ENCODE measurements at regions not wholly inside any gene's neighbourhood (a gene's known extent, or its start where the extent isn't known, plus 50 kb on each side); places are given as distances from the start of the nearest gene placed in this dataset.

GRCh38 chr15:31248263-31248662, 78.4 kb upstream of the KLF13 start:
- no peak for DNase-seq

GRCh38 chr15:31248951-31249350, 77.7 kb upstream of the KLF13 start:
- DNase-seq = no peak

GRCh38 chr15:31250033-31250432, 76.6 kb upstream of the KLF13 start:
- DNase-seq = no peak

DNA sequence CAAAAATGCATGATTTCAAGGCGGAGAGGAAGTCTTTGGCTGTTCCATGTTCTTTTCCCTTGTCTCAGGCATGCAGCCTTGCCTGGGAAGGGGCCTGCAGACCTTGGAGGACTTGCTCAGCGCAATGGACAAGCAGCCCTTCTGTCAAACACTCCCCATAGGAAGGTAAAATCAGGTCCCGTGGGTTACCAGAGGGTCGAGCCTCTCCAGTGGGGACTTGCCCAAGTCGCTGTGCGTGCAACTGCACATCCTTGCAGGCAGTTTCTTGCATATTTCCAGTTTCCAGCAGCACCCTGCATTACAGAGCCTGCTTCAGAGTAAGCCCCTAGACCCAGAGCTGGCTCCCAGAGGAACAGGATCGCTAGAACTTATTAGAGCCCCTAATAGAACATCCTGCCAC, 75.5 kb upstream of the KLF13 start:
- no peak for DNase-seq

DNA sequence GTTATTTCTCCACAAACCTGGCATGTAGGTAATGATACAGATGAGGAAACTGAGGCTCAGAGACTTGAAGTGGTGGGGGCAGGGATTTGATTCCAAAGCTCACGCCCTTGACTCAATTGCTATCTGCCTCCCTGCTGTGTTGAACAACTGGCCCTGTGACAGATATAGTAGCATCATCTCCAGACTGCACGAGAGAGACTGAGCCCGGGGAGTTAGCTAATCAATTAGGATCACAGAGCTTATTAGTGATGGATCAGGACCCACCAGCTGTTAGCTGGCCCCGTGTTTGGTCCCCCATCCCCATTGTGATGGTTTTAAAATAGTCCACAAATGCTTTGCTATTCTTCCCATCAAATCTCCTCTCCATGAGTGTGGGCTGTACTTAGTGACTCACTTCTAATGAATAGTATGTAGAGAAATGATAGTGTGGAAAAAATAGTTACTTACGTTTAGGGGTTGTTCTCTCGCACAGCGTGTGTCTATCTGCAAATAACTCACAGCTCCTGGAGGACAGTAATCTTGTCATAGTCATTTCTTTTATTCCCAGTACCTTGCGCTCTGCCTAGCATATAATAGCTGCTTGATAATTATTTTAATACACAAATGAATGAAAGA, 74.4 kb upstream of the KLF13 start:
- DNase-seq = no peak

DNA sequence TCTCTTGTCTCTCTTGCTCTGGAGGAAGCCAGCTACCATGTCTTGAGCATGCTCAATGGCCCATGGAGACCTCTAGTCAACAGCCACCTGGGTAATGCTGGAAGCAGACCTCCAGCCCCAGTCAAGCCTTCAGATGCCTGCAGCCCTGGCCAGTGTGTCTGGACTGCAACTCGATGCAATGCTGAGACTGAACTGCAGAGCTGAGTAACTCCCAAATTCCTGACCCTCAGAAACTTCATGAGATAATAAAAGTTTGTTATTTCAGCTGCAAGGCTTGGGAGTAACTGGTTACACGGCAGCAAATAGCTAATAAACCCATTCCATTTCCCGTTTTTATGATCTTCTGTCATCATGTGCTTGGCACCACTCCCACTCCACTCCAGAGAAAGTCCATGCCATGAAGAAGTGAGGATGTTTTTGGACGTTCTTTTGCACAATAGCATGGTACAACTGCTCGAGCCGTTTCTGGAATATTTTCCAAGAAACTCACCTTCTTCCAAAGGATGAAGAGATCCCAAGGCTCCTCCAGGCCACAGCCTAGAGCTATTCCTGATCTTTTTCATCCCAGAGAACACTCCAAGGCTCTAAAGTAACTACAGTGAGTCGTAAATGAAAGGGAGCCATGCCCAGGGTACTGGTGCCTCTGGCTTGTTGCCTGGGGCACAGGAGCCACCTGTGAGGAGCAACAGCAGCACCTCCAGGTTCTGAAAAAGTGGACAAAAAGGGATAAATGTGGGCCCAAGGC, 72.0 kb upstream of the KLF13 start:
- DNase-seq = peak; percentile 67

- no peak for DNase-seq
Measured at GRCh38 chr15:31255176-31255510, 71.5 kb upstream of the KLF13 start.

- DNase-seq = no peak
Measured at GRCh38 chr15:31255732-31256377, 70.8 kb upstream of the KLF13 start.

- no peak for DNase-seq
Measured at GRCh38 chr15:31256378-31257265, 70.0 kb upstream of the KLF13 start.

- no peak for DNase-seq
Measured at GRCh38 chr15:31257286-31257685, 69.3 kb upstream of the KLF13 start.

DNA sequence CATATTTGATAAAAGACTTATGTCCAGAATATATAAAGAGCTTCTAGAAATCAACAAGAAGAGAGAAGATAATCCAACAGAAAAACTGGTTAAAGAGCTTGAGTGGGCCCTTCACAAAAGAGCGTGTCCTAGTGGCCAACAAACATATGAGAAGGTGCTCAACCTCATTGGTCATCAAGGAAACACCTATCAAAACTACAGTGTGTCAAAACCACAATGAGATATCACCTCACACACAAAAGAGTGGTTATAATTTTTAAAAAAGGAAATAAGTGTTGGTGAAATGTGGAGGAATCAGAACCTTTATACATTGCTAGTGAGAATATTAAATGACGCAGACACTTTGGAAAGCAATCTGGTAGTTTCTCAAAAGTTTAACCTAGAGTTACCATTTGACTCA, 68.4 kb upstream of the KLF13 start:
- no peak for DNase-seq

DNA sequence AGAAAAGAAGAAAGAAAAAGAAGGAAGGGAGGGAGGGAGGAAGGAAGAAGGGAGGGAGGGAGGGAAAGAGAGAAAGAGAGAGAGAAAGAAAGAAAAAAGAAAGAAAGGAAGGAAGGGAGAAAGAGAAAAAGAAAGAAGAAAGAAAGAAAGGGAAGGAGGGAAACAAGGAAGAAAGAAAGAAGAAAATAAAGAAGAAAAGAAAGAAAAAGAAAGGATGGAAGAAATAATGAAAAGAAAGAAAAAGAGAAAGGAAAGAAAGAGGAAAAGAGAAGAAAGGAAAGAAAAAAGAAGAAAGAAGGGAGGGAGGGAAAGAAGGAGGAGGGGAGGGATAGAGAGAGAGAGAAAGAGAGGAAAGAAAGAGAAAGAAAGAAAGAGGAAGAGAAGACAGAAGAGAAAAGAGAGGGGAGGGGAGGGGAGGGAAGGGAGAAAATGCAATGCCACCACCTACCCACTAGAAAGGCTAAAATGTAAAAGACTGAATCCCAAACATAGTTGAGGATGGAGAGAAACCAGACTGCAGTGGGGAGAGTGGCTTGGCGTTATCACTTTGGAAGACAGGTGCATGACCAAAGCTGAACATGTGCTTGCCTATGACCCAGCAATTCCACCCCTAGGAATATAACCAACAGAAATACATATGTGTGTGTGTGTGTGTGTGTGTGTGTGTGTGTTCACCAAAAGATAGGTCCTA, 66.9 kb upstream of the KLF13 start:
- DNase-seq = no peak

- DNase-seq = no peak
Measured at GRCh38 chr15:31260646-31261265, 65.9 kb upstream of the KLF13 start.

GRCh38 chr15:31261266-31262142, 65.1 kb upstream of the KLF13 start:
- no peak for DNase-seq

GRCh38 chr15:31262143-31262530, 64.5 kb upstream of the KLF13 start:
- no peak for DNase-seq

GRCh38 chr15:31262901-31263671, 63.5 kb upstream of the KLF13 start:
- DNase-seq = peak; percentile 13

- no peak for DNase-seq
Measured at GRCh38 chr15:31263751-31264558, 62.7 kb upstream of the KLF13 start.

- DNase-seq = no peak
Measured at GRCh38 chr15:31264559-31265089, 62.0 kb upstream of the KLF13 start.
